ENCODE measurements at regions not wholly inside any gene's neighbourhood (a gene's known extent, or its start where the extent isn't known, plus 50 kb on each side); places are given as distances from the start of the nearest gene placed in this dataset.

- H3K9me3 ChIP-seq (ENCODE audit: control insufficient read depth, insufficient read depth, low read length): no peaks in the 10 kb centered on the region
- no peaks in the 10 kb centered on the region for H3K27me3 ChIP-seq (ENCODE audit: control insufficient read depth, insufficient read depth, low read length)
- H3K4me1 ChIP-seq (ENCODE audit: control insufficient read depth, insufficient read depth, low read length): no peaks in the 10 kb centered on the region
- H3K4me3 ChIP-seq (ENCODE audit: low read depth, low read length): no peak overlapping the region
- H3K36me3 ChIP-seq (ENCODE audit: control insufficient read depth, insufficient read depth, low read length): no peaks in the 10 kb centered on the region
- no peak overlapping the region for H3K9ac ChIP-seq (ENCODE audit: low read depth, low read length)
Measured at GRCh38 chr10:132478341-132479023, 59.1 kb upstream of the INPP5A start.

- Histone ChIP-seq H3K36me3 (ENCODE audit: control insufficient read depth, insufficient read depth, low read length) (no peaks in the 10 kb centered on the region), H3K9ac (ENCODE audit: low read depth, low read length) (no peak overlapping the region), H3K9me3 (ENCODE audit: control insufficient read depth, insufficient read depth, low read length) (no peaks in the 10 kb centered on the region), H3K27me3 (ENCODE audit: control insufficient read depth, insufficient read depth, low read length) (no peaks in the 10 kb centered on the region), H3K4me1 (ENCODE audit: control insufficient read depth, insufficient read depth, low read length) (no peaks in the 10 kb centered on the region), H3K4me3 (ENCODE audit: low read depth, low read length) (no peak overlapping the region)
Measured at GRCh38 chr10:132479024-132479602, 58.5 kb upstream of the INPP5A start.

GRCh38 chr10:132479603-132480221 lies 57.9 kb upstream of the INPP5A start:
- Histone ChIP-seq H3K27me3 (ENCODE audit: control insufficient read depth, insufficient read depth, low read length) (no peaks in the 10 kb centered on the region), H3K4me1 (ENCODE audit: control insufficient read depth, insufficient read depth, low read length) (no peaks in the 10 kb centered on the region), H3K36me3 (ENCODE audit: control insufficient read depth, insufficient read depth, low read length) (no peaks in the 10 kb centered on the region), H3K9ac (ENCODE audit: low read depth, low read length) (no peak overlapping the region), H3K9me3 (ENCODE audit: control insufficient read depth, insufficient read depth, low read length) (no peaks in the 10 kb centered on the region), H3K4me3 (ENCODE audit: low read depth, low read length) (no peak overlapping the region)

- Histone ChIP-seq H3K27me3 (ENCODE audit: control insufficient read depth, insufficient read depth, low read length) (no peaks in the 10 kb centered on the region), H3K9me3 (ENCODE audit: control insufficient read depth, insufficient read depth, low read length) (no peaks in the 10 kb centered on the region), H3K4me3 (ENCODE audit: low read depth, low read length) (no peak overlapping the region), H3K4me1 (ENCODE audit: control insufficient read depth, insufficient read depth, low read length) (no peaks in the 10 kb centered on the region), H3K9ac (ENCODE audit: low read depth, low read length) (no peak overlapping the region), H3K36me3 (ENCODE audit: control insufficient read depth, insufficient read depth, low read length) (no peaks in the 10 kb centered on the region)
Measured at GRCh38 chr10:132480356-132480755, 57.2 kb upstream of the INPP5A start.

- H3K4me3 ChIP-seq (ENCODE audit: low read depth, low read length): no peak overlapping the region
- no peaks in the 10 kb centered on the region for H3K36me3 ChIP-seq (ENCODE audit: control insufficient read depth, insufficient read depth, low read length)
- no peaks in the 10 kb centered on the region for H3K4me1 ChIP-seq (ENCODE audit: control insufficient read depth, insufficient read depth, low read length)
- H3K9ac ChIP-seq (ENCODE audit: low read depth, low read length): no peak overlapping the region
- no peaks in the 10 kb centered on the region for H3K9me3 ChIP-seq (ENCODE audit: control insufficient read depth, insufficient read depth, low read length)
- no peaks in the 10 kb centered on the region for H3K27me3 ChIP-seq (ENCODE audit: control insufficient read depth, insufficient read depth, low read length)
Measured at GRCh38 chr10:132481690-132482089, 55.9 kb upstream of the INPP5A start.

GRCh38 chr10:132482090-132482800 lies 55.3 kb upstream of the INPP5A start:
- Histone ChIP-seq H3K27me3 (ENCODE audit: control insufficient read depth, insufficient read depth, low read length) (no peaks in the 10 kb centered on the region), H3K9me3 (ENCODE audit: control insufficient read depth, insufficient read depth, low read length) (no peaks in the 10 kb centered on the region), H3K9ac (ENCODE audit: low read depth, low read length) (no peak overlapping the region)

GRCh38 chr10:132483394-132483793 lies 54.2 kb upstream of the INPP5A start:
- H3K4me1 ChIP-seq (ENCODE audit: control insufficient read depth, insufficient read depth, low read length): no peaks in the 10 kb centered on the region
- H3K36me3 ChIP-seq (ENCODE audit: control insufficient read depth, insufficient read depth, low read length): no peaks in the 10 kb centered on the region
- no peak overlapping the region for H3K4me3 ChIP-seq (ENCODE audit: low read depth, low read length)
- no peak overlapping the region for H3K9ac ChIP-seq (ENCODE audit: low read depth, low read length)
- H3K27me3 ChIP-seq (ENCODE audit: control insufficient read depth, insufficient read depth, low read length): no peaks in the 10 kb centered on the region
- no peaks in the 10 kb centered on the region for H3K9me3 ChIP-seq (ENCODE audit: control insufficient read depth, insufficient read depth, low read length)

More at GRCh38 chr10:132482090-132482800, 55.3 kb upstream of the INPP5A start:
- H3K36me3 ChIP-seq (ENCODE audit: control insufficient read depth, insufficient read depth, low read length): no peaks in the 10 kb centered on the region
- no peak overlapping the region for H3K4me3 ChIP-seq (ENCODE audit: low read depth, low read length)
- no peaks in the 10 kb centered on the region for H3K4me1 ChIP-seq (ENCODE audit: control insufficient read depth, insufficient read depth, low read length)

- no peak overlapping the region for H3K9ac ChIP-seq (ENCODE audit: low read depth, low read length)
- H3K4me1 ChIP-seq (ENCODE audit: control insufficient read depth, insufficient read depth, low read length): no peaks in the 10 kb centered on the region
- no peaks in the 10 kb centered on the region for H3K9me3 ChIP-seq (ENCODE audit: control insufficient read depth, insufficient read depth, low read length)
- no peaks in the 10 kb centered on the region for H3K27me3 ChIP-seq (ENCODE audit: control insufficient read depth, insufficient read depth, low read length)
- no peaks in the 10 kb centered on the region for H3K36me3 ChIP-seq (ENCODE audit: control insufficient read depth, insufficient read depth, low read length)
- no peak overlapping the region for H3K4me3 ChIP-seq (ENCODE audit: low read depth, low read length)
Measured at GRCh38 chr10:132484922-132485321, 52.7 kb upstream of the INPP5A start.

- Histone ChIP-seq H3K9ac (ENCODE audit: low read depth, low read length) (no peak overlapping the region), H3K36me3 (ENCODE audit: control insufficient read depth, insufficient read depth, low read length) (no peaks in the 10 kb centered on the region), H3K27me3 (ENCODE audit: control insufficient read depth, insufficient read depth, low read length) (no peaks in the 10 kb centered on the region), H3K9me3 (ENCODE audit: control insufficient read depth, insufficient read depth, low read length) (no peaks in the 10 kb centered on the region), H3K4me3 (ENCODE audit: low read depth, low read length) (no peak overlapping the region), H3K4me1 (ENCODE audit: control insufficient read depth, insufficient read depth, low read length) (no peaks in the 10 kb centered on the region)
Measured at GRCh38 chr10:132485391-132485790, 52.2 kb upstream of the INPP5A start.

GRCh38 chr10:132486539-132487121 lies 51.0 kb upstream of the INPP5A start:
- H3K4me1 ChIP-seq (ENCODE audit: control insufficient read depth, insufficient read depth, low read length): no peaks in the 10 kb centered on the region

GRCh38 chr10:132487241-132488135 lies 50.1 kb upstream of the INPP5A start:
- Histone ChIP-seq H3K27me3 (ENCODE audit: control insufficient read depth, insufficient read depth, low read length) (no peaks in the 10 kb centered on the region), H3K36me3 (ENCODE audit: control insufficient read depth, insufficient read depth, low read length) (no peaks in the 10 kb centered on the region), H3K4me3 (ENCODE audit: low read depth, low read length) (no peak overlapping the region), H3K9me3 (ENCODE audit: control insufficient read depth, insufficient read depth, low read length) (no peaks in the 10 kb centered on the region), H3K9ac (ENCODE audit: low read depth, low read length) (no peak overlapping the region), H3K4me1 (ENCODE audit: control insufficient read depth, insufficient read depth, low read length) (no peaks in the 10 kb centered on the region)

More at GRCh38 chr10:132486539-132487121, 51.0 kb upstream of the INPP5A start:
- Histone ChIP-seq H3K4me3 (ENCODE audit: low read depth, low read length) (no peak overlapping the region), H3K36me3 (ENCODE audit: control insufficient read depth, insufficient read depth, low read length) (no peaks in the 10 kb centered on the region), H3K27me3 (ENCODE audit: control insufficient read depth, insufficient read depth, low read length) (no peaks in the 10 kb centered on the region), H3K9me3 (ENCODE audit: control insufficient read depth, insufficient read depth, low read length) (no peaks in the 10 kb centered on the region), H3K9ac (ENCODE audit: low read depth, low read length) (no peak overlapping the region)
